ENCODE measurements at regions not wholly inside any gene's neighbourhood (a gene's known extent, or its start where the extent isn't known, plus 50 kb on each side); places are given as distances from the start of the nearest gene placed in this dataset.

- no peak for DNase-seq
- no peak overlapping the region for H3K27ac ChIP-seq (ENCODE audit: low read depth in 1 of 3, low read length in 2 of 3)
- no peaks in the 10 kb centered on the region for H3K27me3 ChIP-seq (ENCODE audit: control insufficient read depth in 3 of 3, insufficient read depth in 3 of 3, low read length in 3 of 3)
- H3K9me3 ChIP-seq (ENCODE audit: control insufficient read depth in 2 of 2, insufficient read depth in 1 of 2, low read depth in 1 of 2, low read length in 1 of 2) = no peaks in the 10 kb centered on the region
- FAIRE-seq = no peak
- no peaks in the 10 kb centered on the region for H3K36me3 ChIP-seq (ENCODE audit: control insufficient read depth in 3 of 3, insufficient read depth in 2 of 3, low read depth in 1 of 3, low read length in 3 of 3)
- WGBS, 3 donors = 47 to 84% (median 55%) methylated on average over 2 of the region's 2 CpGs
- no peaks in the 10 kb centered on the region for H3K4me1 ChIP-seq (ENCODE audit: control insufficient read depth in 3 of 3, insufficient read depth in 2 of 3, low read depth in 1 of 3, low read length in 2 of 3)
- H3K4me3 ChIP-seq (ENCODE audit: low read depth in 1 of 3, low read length in 3 of 3) = no peak overlapping the region
Observed at GRCh38 chrX:49773993-49774392, 55.1 kb upstream of the PAGE4 start.

DNA sequence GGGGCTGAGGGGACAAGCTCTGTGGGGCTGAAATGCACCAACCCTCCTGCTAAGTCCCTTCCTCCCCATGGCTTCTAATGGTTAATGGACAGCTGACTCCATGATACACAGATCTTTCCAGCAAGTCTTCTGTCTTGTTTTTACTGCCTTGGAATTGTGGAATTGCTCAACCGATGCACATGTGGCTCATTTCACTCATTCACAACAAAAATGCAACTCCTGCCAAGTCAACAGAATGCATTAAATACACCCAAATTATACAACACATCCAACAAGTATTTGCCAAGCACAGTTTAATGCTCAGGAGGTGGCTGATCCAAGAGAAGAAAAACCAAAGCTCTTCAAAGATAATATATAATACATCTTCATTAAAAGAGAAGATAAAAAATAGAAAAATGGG lies 61.9 kb upstream of the PAGE4 start:
- Histone ChIP-seq H3K4me1 (ENCODE audit: control insufficient read depth in 3 of 3, insufficient read depth in 2 of 3, low read depth in 1 of 3, low read length in 2 of 3) (no peaks in the 10 kb centered on the region), H3K9me3 (ENCODE audit: control insufficient read depth in 2 of 2, insufficient read depth in 1 of 2, low read depth in 1 of 2, low read length in 1 of 2) (no peaks in the 10 kb centered on the region), H3K27me3 (ENCODE audit: control insufficient read depth in 3 of 3, insufficient read depth in 3 of 3, low read length in 3 of 3) (no peaks in the 10 kb centered on the region), H3K36me3 (ENCODE audit: control insufficient read depth in 3 of 3, insufficient read depth in 2 of 3, low read depth in 1 of 3, low read length in 3 of 3) (no peaks in the 10 kb centered on the region), H3K27ac (ENCODE audit: low read depth in 1 of 3, low read length in 2 of 3) (no peak overlapping the region), H3K4me3 (ENCODE audit: low read depth in 1 of 3, low read length in 3 of 3) (no peak overlapping the region)
- DNase-seq = no peak
- WGBS, 3 donors = 62 to 93% (median 64%) methylated on average over 1 of the region's 1 CpG
- no peak for FAIRE-seq

GRCh38 chrX:49762175-49762720 lies 66.5 kb upstream of the PAGE1 start:
- FAIRE-seq = no peak

DNA sequence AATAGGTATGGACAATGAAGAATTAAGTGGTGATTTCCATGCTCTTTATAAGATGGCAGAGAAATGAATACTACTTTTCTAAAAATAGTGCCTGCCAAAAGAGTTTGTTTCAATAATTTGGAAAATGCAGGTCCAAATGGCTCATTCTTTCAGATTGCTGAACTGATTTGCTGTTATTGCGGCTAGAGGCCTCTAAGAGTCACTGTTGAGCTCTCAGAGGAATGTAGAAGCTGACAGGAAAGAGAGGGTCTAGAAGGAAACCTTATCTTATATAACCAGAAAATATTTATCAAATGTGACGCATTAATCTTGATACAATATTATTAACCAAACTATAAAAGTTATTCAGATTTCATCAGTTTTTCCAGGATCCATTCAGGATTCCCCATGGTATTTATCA lies 65.7 kb upstream of the PAGE1 start:
- Histone ChIP-seq H3K9me3 (ENCODE audit: control insufficient read depth in 2 of 2, insufficient read depth in 1 of 2, low read depth in 1 of 2, low read length in 1 of 2) (no peaks in the 10 kb centered on the region), H3K36me3 (ENCODE audit: control insufficient read depth in 3 of 3, insufficient read depth in 2 of 3, low read depth in 1 of 3, low read length in 3 of 3) (no peaks in the 10 kb centered on the region), H3K27ac (ENCODE audit: low read depth in 1 of 3, low read length in 2 of 3) (no peak overlapping the region), H3K27me3 (ENCODE audit: control insufficient read depth in 3 of 3, insufficient read depth in 3 of 3, low read length in 3 of 3) (no peaks in the 10 kb centered on the region), H3K4me3 (ENCODE audit: low read depth in 1 of 3, low read length in 3 of 3) (no peak overlapping the region), H3K4me1 (ENCODE audit: control insufficient read depth in 3 of 3, insufficient read depth in 2 of 3, low read depth in 1 of 3, low read length in 2 of 3) (no peaks in the 10 kb centered on the region)
- DNase-seq = peak; percentile 0 to 10
- WGBS, 3 donors = 4 to 8% (median 7%) methylated on average over 2 of the region's 2 CpGs
- FAIRE-seq = no peak

More at GRCh38 chrX:49762175-49762720, 66.5 kb upstream of the PAGE1 start:
- H3K27ac ChIP-seq (ENCODE audit: low read depth in 1 of 3, low read length in 2 of 3) = no peak overlapping the region
- no peak overlapping the region for H3K4me3 ChIP-seq (ENCODE audit: low read depth in 1 of 3, low read length in 3 of 3)
- H3K27me3 ChIP-seq (ENCODE audit: control insufficient read depth in 3 of 3, insufficient read depth in 3 of 3, low read length in 3 of 3) = no peaks in the 10 kb centered on the region
- DNase-seq = no peak
- no peaks in the 10 kb centered on the region for H3K9me3 ChIP-seq (ENCODE audit: control insufficient read depth in 2 of 2, insufficient read depth in 1 of 2, low read depth in 1 of 2, low read length in 1 of 2)
- WGBS, 3 donors = 55 to 58% (median 57%) methylated on average over 2 of the region's 2 CpGs
- no peaks in the 10 kb centered on the region for H3K4me1 ChIP-seq (ENCODE audit: control insufficient read depth in 3 of 3, insufficient read depth in 2 of 3, low read depth in 1 of 3, low read length in 2 of 3)
- H3K36me3 ChIP-seq (ENCODE audit: control insufficient read depth in 3 of 3, insufficient read depth in 2 of 3, low read depth in 1 of 3, low read length in 3 of 3) = no peaks in the 10 kb centered on the region

GRCh38 chrX:49760290-49760890 lies 64.6 kb upstream of the PAGE1 start:
- Histone ChIP-seq H3K36me3 (ENCODE audit: control insufficient read depth in 3 of 3, insufficient read depth in 2 of 3, low read depth in 1 of 3, low read length in 3 of 3) (no peaks in the 10 kb centered on the region), H3K27me3 (ENCODE audit: control insufficient read depth in 3 of 3, insufficient read depth in 3 of 3, low read length in 3 of 3) (no peaks in the 10 kb centered on the region), H3K27ac (ENCODE audit: low read depth in 1 of 3, low read length in 2 of 3) (no peak overlapping the region), H3K4me1 (ENCODE audit: control insufficient read depth in 3 of 3, insufficient read depth in 2 of 3, low read depth in 1 of 3, low read length in 2 of 3) (no peaks in the 10 kb centered on the region), H3K4me3 (ENCODE audit: low read depth in 1 of 3, low read length in 3 of 3) (no peak overlapping the region), H3K9me3 (ENCODE audit: control insufficient read depth in 2 of 2, insufficient read depth in 1 of 2, low read depth in 1 of 2, low read length in 1 of 2) (no peaks in the 10 kb centered on the region)
- DNase-seq (no peak), FAIRE-seq (no peak)
- 66 to 71% (median 69%) methylated on average over 6 of the region's 6 CpGs for WGBS, 3 donors

GRCh38 chrX:49756692-49757091 lies 60.9 kb upstream of the PAGE1 start:
- H3K4me1 ChIP-seq (ENCODE audit: control insufficient read depth in 3 of 3, insufficient read depth in 2 of 3, low read depth in 1 of 3, low read length in 2 of 3) = no peaks in the 10 kb centered on the region
- H3K9me3 ChIP-seq (ENCODE audit: control insufficient read depth in 2 of 2, insufficient read depth in 1 of 2, low read depth in 1 of 2, low read length in 1 of 2) = no peaks in the 10 kb centered on the region
- 10 to 28% (median 17%) methylated on average over 2 of the region's 2 CpGs for WGBS, 3 donors
- DNase-seq (no peak), FAIRE-seq (no peak)
- H3K36me3 ChIP-seq (ENCODE audit: control insufficient read depth in 3 of 3, insufficient read depth in 2 of 3, low read depth in 1 of 3, low read length in 3 of 3) = no peaks in the 10 kb centered on the region
- H3K27ac ChIP-seq (ENCODE audit: low read depth in 1 of 3, low read length in 2 of 3) = no peak overlapping the region
- H3K4me3 ChIP-seq (ENCODE audit: low read depth in 1 of 3, low read length in 3 of 3) = no peak overlapping the region
- no peaks in the 10 kb centered on the region for H3K27me3 ChIP-seq (ENCODE audit: control insufficient read depth in 3 of 3, insufficient read depth in 3 of 3, low read length in 3 of 3)

- H3K4me1 ChIP-seq (ENCODE audit: control insufficient read depth in 3 of 3, insufficient read depth in 2 of 3, low read depth in 1 of 3, low read length in 2 of 3) = no peaks in the 10 kb centered on the region
- H3K9me3 ChIP-seq (ENCODE audit: control insufficient read depth in 2 of 2, insufficient read depth in 1 of 2, low read depth in 1 of 2, low read length in 1 of 2) = no peaks in the 10 kb centered on the region
- no peaks in the 10 kb centered on the region for H3K36me3 ChIP-seq (ENCODE audit: control insufficient read depth in 3 of 3, insufficient read depth in 2 of 3, low read depth in 1 of 3, low read length in 3 of 3)
- no peak overlapping the region for H3K27ac ChIP-seq (ENCODE audit: low read depth in 1 of 3, low read length in 2 of 3)
- no peak overlapping the region for H3K4me3 ChIP-seq (ENCODE audit: low read depth in 1 of 3, low read length in 3 of 3)
- DNase-seq = peak; percentile 15 to 38
- FAIRE-seq = no peak
- 12 to 24% (median 17%) methylated on average over 6 of the region's 6 CpGs for WGBS, 3 donors
- no peaks in the 10 kb centered on the region for H3K27me3 ChIP-seq (ENCODE audit: control insufficient read depth in 3 of 3, insufficient read depth in 3 of 3, low read length in 3 of 3)
Observed at GRCh38 chrX:49754233-49754857, 58.6 kb upstream of the PAGE1 start.

- DNase-seq (no peak), FAIRE-seq (no peak)
- Histone ChIP-seq H3K9me3 (ENCODE audit: control insufficient read depth in 2 of 2, insufficient read depth in 1 of 2, low read depth in 1 of 2, low read length in 1 of 2) (no peaks in the 10 kb centered on the region), H3K4me1 (ENCODE audit: control insufficient read depth in 3 of 3, insufficient read depth in 2 of 3, low read depth in 1 of 3, low read length in 2 of 3) (no peaks in the 10 kb centered on the region), H3K27ac (ENCODE audit: low read depth in 1 of 3, low read length in 2 of 3) (no peak overlapping the region), H3K27me3 (ENCODE audit: control insufficient read depth in 3 of 3, insufficient read depth in 3 of 3, low read length in 3 of 3) (no peaks in the 10 kb centered on the region), H3K36me3 (ENCODE audit: control insufficient read depth in 3 of 3, insufficient read depth in 2 of 3, low read depth in 1 of 3, low read length in 3 of 3) (no peaks in the 10 kb centered on the region), H3K4me3 (ENCODE audit: low read depth in 1 of 3, low read length in 3 of 3) (no peak overlapping the region)
- WGBS, 3 donors = 77 to 92% (median 92%) methylated on average over 5 of the region's 5 CpGs
Observed at GRCh38 chrX:49753691-49754090, 57.9 kb upstream of the PAGE1 start.
